HG03520 (cell line): ENCODE measurements at regions not wholly inside any gene's neighbourhood (a gene's known extent, or its start where the extent isn't known, plus 50 kb on each side); places are given as distances from the start of the nearest gene placed in this dataset.
"Not testable (repeated sequence)": the region's sequence is repeated elsewhere in the genome, so short reads cannot be mapped to it uniquely, and the experiment has no call there.

ENCODE experiments used
- ATAC-seq: cut with Tn5 transposase; IDR thresholded peaks from one replicate; pipeline ENCODE4 v1.9.1; 2021; ENCODE audit warnings: mild to moderate bottlenecking, moderate library complexity; ENCODE audit not compliant: unreplicated experiment

DNA sequence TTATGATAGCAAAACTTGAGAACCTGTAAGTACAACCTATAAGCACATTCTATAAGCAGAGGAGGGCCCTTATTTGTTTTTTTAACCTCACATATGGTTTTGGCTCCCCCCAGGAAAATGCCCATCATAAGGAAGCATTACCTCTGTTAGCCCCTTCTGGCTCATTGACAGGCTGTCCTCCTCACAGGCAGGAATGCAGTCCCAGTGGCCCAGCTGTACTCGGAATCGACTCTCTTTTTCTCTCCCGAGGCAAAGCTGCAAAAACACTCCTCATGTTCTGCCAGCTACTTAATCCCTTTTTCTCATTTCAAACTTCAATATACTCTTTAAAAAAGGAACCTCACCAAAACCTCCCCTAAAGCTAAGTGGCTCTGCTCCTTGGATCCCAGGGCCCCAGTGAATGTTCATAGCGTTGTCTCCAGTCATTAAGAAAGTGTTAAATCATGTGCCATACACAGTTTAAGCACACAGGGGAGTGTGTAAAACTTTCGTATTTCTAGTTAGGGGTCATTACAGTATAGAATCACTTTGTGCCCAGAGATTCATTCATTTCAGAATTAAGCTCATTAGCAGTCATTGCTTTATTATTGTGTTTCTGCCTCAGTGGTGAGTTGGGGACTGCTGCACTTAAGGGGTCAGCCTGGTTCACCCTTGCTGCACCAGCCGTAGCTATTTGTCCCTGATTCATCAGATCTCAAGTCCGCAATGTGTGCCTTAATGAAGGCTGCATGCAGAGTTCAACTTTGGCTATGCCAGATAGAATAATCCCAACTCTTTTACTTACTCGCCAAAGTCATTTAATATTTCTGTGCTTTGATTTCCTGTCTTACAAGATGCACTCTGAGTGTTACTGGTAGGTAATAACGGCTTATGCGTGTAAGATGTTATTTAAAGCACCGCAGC, 57.6 kb downstream of the JRKL start:
- no peak for ATAC-seq

DNA sequence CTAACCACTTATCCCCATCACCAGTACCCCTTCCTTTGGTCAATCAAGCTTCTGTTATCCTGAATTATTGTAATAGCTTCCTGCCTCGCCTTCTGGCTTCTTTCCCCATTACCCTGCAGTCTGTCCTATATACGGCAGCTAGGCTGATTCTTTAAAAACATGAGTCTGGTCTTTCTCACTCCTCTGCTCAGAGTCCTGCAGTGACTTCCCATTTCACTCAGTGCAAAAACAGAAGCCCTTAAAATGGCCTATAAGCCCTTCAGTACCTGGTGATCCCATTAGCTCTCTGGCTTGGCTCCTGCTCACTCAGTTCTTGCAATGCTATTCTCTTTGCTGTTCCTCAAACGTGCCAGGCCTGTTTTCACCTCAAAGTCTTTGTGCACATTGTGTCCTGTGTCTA, 58.4 kb downstream of the JRKL start:
- ATAC-seq, result no peak

DNA sequence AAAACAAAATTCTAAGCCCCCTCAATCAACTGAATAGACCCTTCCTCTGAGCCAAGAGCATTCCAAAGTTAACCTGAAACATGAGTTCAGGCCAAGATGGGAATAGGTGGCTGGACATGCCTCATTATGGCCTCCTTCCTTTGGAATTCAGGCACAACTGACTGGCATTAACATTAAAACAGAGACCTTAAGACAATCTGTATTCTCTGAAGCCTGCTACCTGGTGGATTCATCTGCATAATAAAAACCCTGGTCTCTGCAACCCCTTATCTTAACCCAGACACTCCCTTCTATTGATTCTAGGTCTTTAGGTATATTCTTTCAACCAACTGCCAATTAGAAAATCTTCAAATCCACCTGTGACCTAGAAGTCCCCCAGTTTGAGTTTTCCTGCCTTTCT, 66.3 kb downstream of the JRKL start:
- no peak for ATAC-seq

GRCh38 chr11:96459751-96460150, 69.9 kb downstream of the JRKL start:
- no peak for ATAC-seq

- ATAC-seq, result no peak
Measured at GRCh38 chr11:96461871-96462270, 72.1 kb downstream of the JRKL start.

GRCh38 chr11:96464700-96465307, 75.0 kb downstream of the JRKL start:
- ATAC-seq, result peak; percentile 89

DNA sequence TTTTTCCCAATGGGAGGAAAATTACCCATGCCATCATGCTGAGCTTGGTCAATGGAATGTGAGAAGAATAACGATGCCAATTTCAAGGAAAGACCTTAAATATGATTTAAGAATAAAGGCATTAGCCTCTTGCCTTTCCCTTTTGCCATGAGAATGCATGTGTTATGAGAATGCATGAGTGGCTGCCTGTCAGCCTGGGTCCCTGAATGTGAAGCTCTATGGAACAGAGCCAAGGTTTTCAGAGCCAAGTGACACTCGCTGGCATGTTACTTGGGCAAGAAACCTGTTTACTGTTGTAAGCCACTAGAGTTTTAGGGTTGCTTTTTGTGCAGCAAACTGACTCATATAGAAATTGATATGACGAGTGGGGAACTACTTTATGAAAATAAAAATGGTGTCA, 75.7 kb downstream of the JRKL start:
- ATAC-seq, result no peak

DNA sequence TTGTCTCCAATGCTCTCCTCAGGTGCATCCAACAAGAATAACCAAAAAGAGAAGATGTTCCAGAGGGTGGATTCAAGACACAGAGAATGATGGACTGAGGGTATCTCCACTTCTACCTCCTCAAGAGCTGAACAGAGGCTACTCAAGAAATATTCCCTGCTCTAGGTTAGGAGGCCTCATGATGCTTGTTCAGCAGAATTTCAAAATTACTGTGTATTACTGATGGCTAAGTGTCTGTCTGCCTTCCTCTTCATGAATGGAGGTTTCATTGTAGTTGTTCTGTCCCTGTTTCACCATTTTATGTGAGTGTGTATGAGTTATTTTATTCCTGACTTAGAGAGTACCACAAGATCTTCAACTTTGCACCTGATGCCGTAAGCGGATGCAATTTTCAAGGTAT, 76.8 kb downstream of the JRKL start:
- ATAC-seq, result no peak

DNA sequence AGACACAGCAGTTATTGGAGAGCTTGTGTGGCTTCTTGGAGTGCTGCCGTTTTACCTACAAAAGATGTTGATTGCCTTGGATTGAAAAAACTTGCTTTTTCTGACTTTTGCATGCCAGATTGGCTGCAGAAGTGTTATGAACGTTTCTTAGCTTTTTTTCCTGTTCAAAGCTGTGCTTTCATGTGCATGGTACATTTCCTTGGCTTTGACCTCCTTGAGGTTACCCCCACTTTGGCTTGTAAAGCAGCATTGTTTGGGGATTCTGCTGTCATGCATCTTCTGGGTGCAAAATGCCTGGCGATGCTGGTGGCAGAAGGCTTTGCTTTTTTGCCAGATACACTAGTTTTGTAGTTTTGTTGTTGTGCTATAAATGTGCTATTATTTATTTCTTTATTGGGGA, 80.0 kb downstream of the JRKL start:
- no peak for ATAC-seq

DNA sequence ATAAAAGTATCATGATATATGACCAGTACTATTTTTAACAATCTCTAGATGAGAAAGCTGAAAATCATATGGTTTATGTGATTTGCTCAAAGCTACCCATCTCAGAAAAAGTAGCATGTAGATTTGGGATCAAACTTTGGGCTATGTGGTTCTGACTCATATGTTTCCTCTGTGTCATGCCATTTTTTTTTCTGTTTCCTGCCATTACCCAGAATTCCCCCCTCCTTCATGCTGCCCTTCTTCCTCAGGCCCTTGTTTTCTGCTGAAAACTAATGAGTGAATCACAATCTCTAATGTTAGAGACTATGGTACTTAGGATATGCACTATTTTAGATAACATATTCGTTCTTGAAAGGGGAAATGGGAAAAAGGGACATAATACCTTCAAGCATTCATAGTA, 80.7 kb downstream of the JRKL start:
- no peak for ATAC-seq

GRCh38 chr11:96472085-96472484, 82.3 kb downstream of the JRKL start:
- ATAC-seq, result peak; percentile 82

- ATAC-seq, result no peak
Measured at GRCh38 chr11:96474263-96474662, 84.5 kb downstream of the JRKL start.

GRCh38 chr11:96481204-96481603, 91.4 kb downstream of the JRKL start:
- ATAC-seq, result no peak

DNA sequence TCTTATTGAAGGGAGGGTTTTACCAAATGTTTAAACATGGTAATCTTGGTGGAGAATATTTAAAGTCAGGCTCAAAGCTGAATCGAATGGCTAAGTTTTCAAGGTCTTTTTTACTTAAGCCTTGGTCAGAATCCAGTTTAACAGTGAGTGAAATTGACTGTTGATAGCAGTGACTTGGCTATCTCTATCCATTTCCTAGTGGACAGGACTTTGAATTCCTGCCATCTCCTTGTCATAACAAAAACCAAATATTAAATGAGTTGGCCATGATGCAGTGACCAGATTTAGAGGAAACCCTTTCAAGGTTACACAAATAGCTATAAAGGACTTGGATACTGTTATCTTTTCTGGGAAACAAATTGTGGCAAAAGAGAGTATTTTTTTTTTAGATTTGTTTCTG, 92.0 kb downstream of the JRKL start:
- ATAC-seq, result no peak

DNA sequence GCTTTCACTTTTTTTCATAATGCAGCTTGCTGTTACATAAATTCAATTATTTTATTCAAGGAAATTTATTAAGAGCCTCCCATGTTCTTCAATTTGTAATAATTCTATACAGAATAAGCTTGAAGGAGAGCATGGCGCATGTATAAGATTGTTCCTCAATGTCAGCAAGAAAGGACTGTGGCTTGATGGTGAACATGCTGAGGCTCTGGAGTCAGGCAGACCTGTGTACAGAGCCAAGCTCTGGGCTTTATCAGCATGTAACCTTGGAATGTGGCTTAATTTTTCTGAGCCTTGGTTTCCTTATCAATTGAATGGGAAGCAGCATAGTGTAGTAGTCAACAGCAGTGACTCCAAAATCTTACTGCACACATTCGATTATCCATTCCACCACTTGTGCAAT, 92.4 kb downstream of the JRKL start:
- ATAC-seq, result no peak

- no peak for ATAC-seq
Measured at GRCh38 chr11:96483374-96483955, 93.7 kb downstream of the JRKL start.

- no peak for ATAC-seq
Measured at GRCh38 chr11:96484361-96484760, 94.5 kb downstream of the JRKL start.

DNA sequence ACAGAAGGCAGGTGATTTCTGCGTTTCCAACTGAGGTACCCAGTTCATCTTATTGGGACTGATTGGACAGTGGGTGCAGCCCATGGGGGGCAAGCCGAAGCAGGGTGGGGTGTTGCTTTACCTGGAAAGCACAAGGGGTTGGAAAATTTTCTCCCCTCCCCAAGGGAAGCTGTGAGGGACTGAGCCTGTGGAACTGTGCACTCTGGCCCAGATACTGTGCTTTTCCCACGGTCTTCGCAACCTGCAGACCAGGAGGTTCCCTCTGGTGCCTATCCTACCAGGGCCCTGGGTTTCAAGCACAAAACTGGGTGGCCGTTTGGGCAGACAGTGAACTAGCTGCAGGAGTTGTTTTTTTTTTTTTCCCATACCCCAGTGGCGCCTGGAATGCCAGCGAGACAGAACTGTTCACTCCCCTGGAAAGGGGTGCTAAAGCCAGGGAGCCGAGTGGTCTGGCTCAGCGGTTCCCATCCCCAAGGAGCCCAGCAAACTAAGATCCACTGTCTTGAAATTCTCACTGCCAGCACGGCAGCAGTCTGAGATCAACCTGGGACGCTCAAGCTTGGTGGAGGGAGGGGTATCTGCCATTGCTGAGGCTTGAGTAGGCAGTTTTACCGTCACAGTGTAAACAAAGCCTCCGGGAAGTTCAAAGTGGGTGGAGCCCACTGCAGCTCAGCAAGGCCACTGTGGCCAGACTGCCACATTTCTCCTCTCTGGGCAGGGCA, 97.2 kb downstream of the JRKL start:
- no peak for ATAC-seq

GRCh38 chr11:96488911-96489310, 99.1 kb downstream of the JRKL start:
- ATAC-seq, result not testable (repeated sequence)

DNA sequence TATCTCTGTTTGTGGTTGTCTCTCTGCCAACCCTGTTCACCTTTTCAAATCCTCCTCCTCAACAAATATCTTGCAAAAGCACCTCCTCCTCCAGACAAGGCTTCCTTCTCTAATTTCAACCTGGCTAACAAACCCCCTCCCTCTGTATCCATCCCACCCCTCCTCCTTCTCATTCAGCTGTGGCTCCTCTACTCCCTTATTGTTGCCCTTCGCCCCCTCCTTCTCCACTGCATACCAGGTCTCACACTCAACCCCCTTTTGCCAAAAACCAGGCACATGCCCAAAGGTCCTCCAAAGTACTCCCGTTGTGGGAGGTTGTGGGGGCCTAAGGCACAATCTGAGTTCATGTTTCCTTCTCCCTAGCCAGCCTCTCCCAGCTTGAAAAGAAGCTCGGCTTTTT, 110.6 kb downstream of the JRKL start:
- ATAC-seq, result no peak

DNA sequence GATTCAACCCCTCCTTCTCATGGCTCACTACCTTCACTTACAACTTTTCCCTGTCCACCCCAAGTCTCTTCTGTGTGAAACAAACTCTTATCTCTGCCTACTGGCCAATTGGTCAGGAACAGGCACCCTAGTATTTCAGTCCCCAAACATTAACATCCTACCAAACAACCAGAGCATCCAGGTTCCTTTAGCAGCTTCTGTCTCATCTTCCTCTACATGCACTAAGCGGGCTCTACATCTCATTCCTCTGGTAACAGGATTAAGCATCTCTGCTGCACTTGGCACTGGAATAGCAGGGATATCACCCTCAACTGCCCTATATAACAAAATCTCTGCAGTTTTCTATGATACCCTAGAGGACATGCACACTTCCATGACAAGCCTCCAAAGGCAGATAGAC, 116.2 kb downstream of the JRKL start:
- ATAC-seq, result no peak

DNA sequence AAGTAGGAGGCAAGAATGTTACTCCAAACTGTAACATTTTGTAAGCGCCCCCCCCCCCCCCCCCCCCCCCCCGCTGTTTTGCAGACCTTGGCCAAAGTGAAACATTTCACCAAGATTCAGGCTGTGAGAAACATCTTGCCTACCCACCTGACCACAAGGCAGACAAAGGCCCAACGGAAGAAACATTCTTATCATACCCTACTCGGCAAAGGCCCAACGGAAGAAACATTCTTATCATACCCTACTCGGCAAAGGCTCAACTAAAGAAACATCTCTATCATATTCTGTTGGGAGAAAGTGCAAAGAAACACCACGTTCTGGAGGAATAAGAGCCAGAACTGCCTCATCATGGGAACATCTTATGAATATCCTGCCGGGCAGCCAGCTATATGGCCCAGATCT, 117.1 kb downstream of the JRKL start:
- no peak for ATAC-seq
